DOHH2 (cell line): ENCODE measurements at regions not wholly inside any gene's neighbourhood (a gene's known extent, or its start where the extent isn't known, plus 50 kb on each side); places are given as distances from the start of the nearest gene placed in this dataset.

Experiments
- EZH2phosphoT487 ChIP-seq: fragments of 200-600 bp; sonication (generic); IDR thresholded peaks from 2 replicates; pipeline ENCODE4 v1.6.1; 2017; ENCODE audit warnings: borderline replicate concordance, mild to moderate bottlenecking, antibody characterized with exemption, low read length, moderate library complexity, mixed read lengths
- TF ChIP-seq, protein P1 (sequence below): fragments of 200-600 bp; sonication (generic); IDR thresholded peaks from one replicate; pipeline ENCODE4 v1.5.1; 2014; ENCODE audit warnings: antibody characterized with exemption, mild to moderate bottlenecking, low read depth, low read length; ENCODE audit not compliant: poor library complexity, severe bottlenecking

DNA sequence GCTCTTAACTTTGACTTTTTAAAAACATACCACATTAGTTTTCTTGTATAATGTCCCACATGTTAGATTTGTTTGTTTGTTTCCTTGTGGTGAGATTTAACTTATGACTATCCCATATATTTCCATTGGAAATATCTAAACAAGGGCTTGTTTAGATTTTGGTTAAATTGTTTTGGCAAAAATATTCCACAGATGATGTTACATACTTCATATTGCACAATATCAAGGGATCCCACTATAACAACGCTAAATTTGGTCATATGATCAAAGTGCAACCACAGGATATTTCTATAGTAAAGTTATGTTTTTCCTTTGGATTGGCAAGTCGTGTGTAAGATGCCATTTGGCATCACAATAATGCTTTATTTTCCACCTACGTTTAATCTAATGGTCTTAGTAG lies 396.7 kb downstream of the TGFB2 start:
- TF ChIP-seq, protein P1, sequence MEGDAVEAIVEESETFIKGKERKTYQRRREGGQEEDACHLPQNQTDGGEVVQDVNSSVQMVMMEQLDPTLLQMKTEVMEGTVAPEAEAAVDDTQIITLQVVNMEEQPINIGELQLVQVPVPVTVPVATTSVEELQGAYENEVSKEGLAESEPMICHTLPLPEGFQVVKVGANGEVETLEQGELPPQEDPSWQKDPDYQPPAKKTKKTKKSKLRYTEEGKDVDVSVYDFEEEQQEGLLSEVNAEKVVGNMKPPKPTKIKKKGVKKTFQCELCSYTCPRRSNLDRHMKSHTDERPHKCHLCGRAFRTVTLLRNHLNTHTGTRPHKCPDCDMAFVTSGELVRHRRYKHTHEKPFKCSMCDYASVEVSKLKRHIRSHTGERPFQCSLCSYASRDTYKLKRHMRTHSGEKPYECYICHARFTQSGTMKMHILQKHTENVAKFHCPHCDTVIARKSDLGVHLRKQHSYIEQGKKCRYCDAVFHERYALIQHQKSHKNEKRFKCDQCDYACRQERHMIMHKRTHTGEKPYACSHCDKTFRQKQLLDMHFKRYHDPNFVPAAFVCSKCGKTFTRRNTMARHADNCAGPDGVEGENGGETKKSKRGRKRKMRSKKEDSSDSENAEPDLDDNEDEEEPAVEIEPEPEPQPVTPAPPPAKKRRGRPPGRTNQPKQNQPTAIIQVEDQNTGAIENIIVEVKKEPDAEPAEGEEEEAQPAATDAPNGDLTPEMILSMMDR = no peak
- TF ChIP-seq EZH2phosphoT487 = no peak
